ENCODE measurements at regions not wholly inside any gene's neighbourhood (a gene's known extent, or its start where the extent isn't known, plus 50 kb on each side); places are given as distances from the start of the nearest gene placed in this dataset.

DNA sequence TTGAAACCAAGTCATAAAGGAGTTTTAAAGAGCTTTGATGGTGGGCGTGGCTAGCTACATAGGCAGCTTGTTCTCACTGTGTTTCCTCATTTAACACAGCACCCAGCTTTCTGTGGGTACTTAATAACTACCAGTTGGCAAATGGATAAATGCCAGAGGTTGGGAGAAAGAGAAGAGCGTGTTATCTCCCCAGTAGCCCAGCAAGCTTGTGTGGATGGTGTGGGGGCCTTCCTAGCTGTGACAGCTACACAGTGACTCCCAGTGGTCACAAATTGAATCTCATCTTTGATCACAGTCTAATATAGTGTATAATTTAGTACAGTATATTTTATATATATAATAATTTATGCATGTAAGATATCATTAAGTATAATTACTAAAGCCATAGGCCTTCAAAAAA lies 984.1 kb downstream of the EPHA3 start:
- TF ChIP-seq CTCF (IDR thresholded peaks at IDR 0.05) (peak; percentile 15 to 42 (median 33)), POLR2A (IDR thresholded peaks at IDR 0.05) (no peak)
